K562 (cell line): ENCODE measurements at regions not wholly inside any gene's neighbourhood (a gene's known extent, or its start where the extent isn't known, plus 50 kb on each side); places are given as distances from the start of the nearest gene placed in this dataset.

Experiments used
- ADNP ChIP-seq: fragments of 200-800 bp; sonication (Bioruptor generic); IDR thresholded peaks from 2 replicates; pipeline ENCODE4 v1.6.1; 2016; ENCODE audit warnings: missing genetic modification characterization, missing compliant biosample characterization
- ARID1B ChIP-seq: fragments of 450-650 bp; IDR thresholded peaks from 2 replicates; pipeline ENCODE4 v1.6.1; 2016; ENCODE audit warnings: antibody characterized with exemption, mild to moderate bottlenecking, inconsistent platforms
- BCOR ChIP-seq: fragments of 450-650 bp; IDR thresholded peaks from 2 replicates; pipeline ENCODE4 v1.6.1; 2016
- CBFA2T2 ChIP-seq: fragments of 450-650 bp; conservative IDR thresholded peaks from 2 replicates; pipeline ENCODE4 v1.6.1; 2017; ENCODE audit warnings: mild to moderate bottlenecking
- CC2D1A ChIP-seq: fragments of 450-650 bp; IDR thresholded peaks from 2 replicates; pipeline ENCODE4 v1.6.1; 2017; ENCODE audit warnings: mild to moderate bottlenecking
- CHD4 ChIP-seq: fragments of 200-600 bp; sonication (generic); IDR thresholded peaks from 3 replicates; pipeline ENCODE4 v1.6.1; 2012; ENCODE audit warnings: low read depth, mild to moderate bottlenecking, mixed read lengths, low read length, inconsistent platforms; ENCODE audit not compliant: insufficient read depth, insufficient replicate concordance, poor library complexity, severe bottlenecking
- CREB1 ChIP-seq, 2 experiments: sonication (generic) in 1 of 2; formaldehyde crosslinking in 1 of 2; IDR thresholded peaks; 2 replicates each; pipeline versions ENCODE4 v1.6.1 to v1.8.0; 2012 to 2022; ENCODE audit warnings: inconsistent platforms in 1 of 2, mild to moderate bottlenecking in 1 of 2, missing genetic modification reagents in 1 of 2, moderate library complexity in 1 of 2
- DNMT1 ChIP-seq: fragments of 450-650 bp; IDR thresholded peaks from 2 replicates; pipeline ENCODE4 v1.6.1; 2016; ENCODE audit warnings: antibody characterized with exemption, mild to moderate bottlenecking
- ILF3 ChIP-seq: fragments of 450-650 bp; IDR thresholded peaks from 2 replicates; pipeline ENCODE4 v1.6.1; 2018; ENCODE audit warnings: antibody characterized with exemption, mild to moderate bottlenecking, moderate library complexity, borderline replicate concordance
- MCM7 ChIP-seq, 2 experiments: fragments of 450-650 bp; IDR thresholded peaks; 2 replicates each; pipeline ENCODE4 v1.6.1; 2016 to 2018
- POLR2AphosphoS2 ChIP-seq: IDR thresholded peaks from 2 replicates; pipeline ENCODE4 v1.6.1; 2012; ENCODE audit warnings: low read length, improper control_type of control experiment
- RBM15 ChIP-seq: fragments of 200-400 bp; formaldehyde crosslinking; IDR thresholded peaks from 2 replicates; pipeline ENCODE4 v1.6.1; 2018; ENCODE audit warnings: mild to moderate bottlenecking, low read length, moderate library complexity; ENCODE audit not compliant: insufficient read depth
- SRSF3 ChIP-seq: fragments of 200-400 bp; formaldehyde crosslinking; IDR thresholded peaks from 2 replicates; pipeline ENCODE4 v1.6.1; 2016; ENCODE audit warnings: mild to moderate bottlenecking, low read length, moderate library complexity; ENCODE audit not compliant: insufficient read depth
- XRCC3 ChIP-seq: fragments of 450-650 bp; IDR thresholded peaks from 2 replicates; pipeline ENCODE4 v1.6.1; 2017; ENCODE audit warnings: mild to moderate bottlenecking, moderate library complexity
- ZBED1 ChIP-seq: IDR thresholded peaks from 2 replicates; pipeline ENCODE4 v1.6.1; 2014
- ZNF24 ChIP-seq: fragments of 450-650 bp; IDR thresholded peaks from 2 replicates; pipeline ENCODE4 v1.6.1; 2016
- TF ChIP-seq, protein P1 (sequence below): fragments of 450-650 bp; formaldehyde crosslinking; IDR thresholded peaks from 2 replicates; pipeline ENCODE4 v1.4.0; 2020; ENCODE audit warnings: mild to moderate bottlenecking, mixed read lengths
- TF ChIP-seq, protein P2 (sequence below): fragments of 250-450 bp; sonication (Bioruptor Pico); IDR thresholded peaks from 2 replicates; pipeline ENCODE4 v1.5.0; 2020; ENCODE audit warnings: mild to moderate bottlenecking, borderline replicate concordance
- TF ChIP-seq, protein P3 (sequence below): fragments of 450-650 bp; formaldehyde crosslinking; IDR thresholded peaks from 2 replicates; pipeline ENCODE4 v1.4.0; 2020; ENCODE audit warnings: mild to moderate bottlenecking, moderate library complexity
- TF ChIP-seq, protein P4 (sequence below): fragments of 450-650 bp; formaldehyde crosslinking; IDR thresholded peaks from 2 replicates; pipeline ENCODE4 v1.4.0; 2022; ENCODE audit warnings: missing genetic modification characterization
- TF ChIP-seq, protein P5 (sequence below): sonication (generic); formaldehyde crosslinking; IDR thresholded peaks from 2 replicates; pipeline ENCODE4 v1.8.0; 2022; ENCODE audit warnings: mild to moderate bottlenecking, missing genetic modification reagents

DNA sequence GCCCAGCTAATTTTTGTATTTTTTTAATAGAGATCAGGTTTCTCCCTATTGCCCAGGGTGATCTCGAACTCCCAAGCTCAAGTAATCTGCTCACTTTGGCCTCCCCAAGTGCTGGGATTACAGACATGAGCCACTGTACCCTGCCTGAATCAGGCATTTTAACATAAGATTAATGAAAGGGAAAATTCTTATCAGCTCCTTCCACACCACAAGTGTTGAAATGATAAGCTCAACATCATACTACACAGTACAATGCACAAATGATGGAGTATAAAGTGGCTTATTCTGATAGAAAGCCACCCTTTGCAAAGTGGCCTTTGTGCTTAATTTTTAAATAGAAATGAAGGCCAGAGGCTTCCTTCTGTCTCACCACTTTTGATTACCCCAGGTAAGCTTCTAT lies 71.3 kb upstream of the MCHR2 start (continued):
- TF ChIP-seq CC2D1A (no peak), CBFA2T2 (0 out of 2 replicates have a peak, but pooled peaks have one; percentile 21), ZBED1 (no peak), XRCC3 (no peak), CREB1 (IDR thresholded peaks at IDR 0.05) (no peak), CREB1 (CRISPR knock-in tag; IDR thresholded peaks at IDR 0.05) (no peak), POLR2AphosphoS2 (no peak), CHD4 (no peak), ARID1B (peak; percentile 60), BCOR (no peak), RBM15 (no peak), MCM7 (IDR thresholded peaks at IDR 0.05) (no peak), SRSF3 (no peak), ADNP (no peak), ILF3 (no peak), ZNF24 (no peak), DNMT1 (no peak)
- TF ChIP-seq, protein P1, sequence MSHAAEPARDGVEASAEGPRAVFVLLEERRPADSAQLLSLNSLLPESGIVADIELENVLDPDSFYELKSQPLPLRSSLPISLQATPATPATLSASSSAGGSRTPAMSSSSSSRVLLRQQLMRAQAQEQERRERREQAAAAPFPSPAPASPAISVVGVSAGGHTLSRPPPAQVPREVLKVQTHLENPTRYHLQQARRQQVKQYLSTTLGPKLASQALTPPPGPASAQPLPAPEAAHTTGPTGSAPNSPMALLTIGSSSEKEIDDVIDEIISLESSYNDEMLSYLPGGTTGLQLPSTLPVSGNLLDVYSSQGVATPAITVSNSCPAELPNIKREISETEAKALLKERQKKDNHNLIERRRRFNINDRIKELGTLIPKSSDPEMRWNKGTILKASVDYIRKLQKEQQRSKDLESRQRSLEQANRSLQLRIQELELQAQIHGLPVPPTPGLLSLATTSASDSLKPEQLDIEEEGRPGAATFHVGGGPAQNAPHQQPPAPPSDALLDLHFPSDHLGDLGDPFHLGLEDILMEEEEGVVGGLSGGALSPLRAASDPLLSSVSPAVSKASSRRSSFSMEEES (CRISPR knock-in tag): no peak
- TF ChIP-seq, protein P2, sequence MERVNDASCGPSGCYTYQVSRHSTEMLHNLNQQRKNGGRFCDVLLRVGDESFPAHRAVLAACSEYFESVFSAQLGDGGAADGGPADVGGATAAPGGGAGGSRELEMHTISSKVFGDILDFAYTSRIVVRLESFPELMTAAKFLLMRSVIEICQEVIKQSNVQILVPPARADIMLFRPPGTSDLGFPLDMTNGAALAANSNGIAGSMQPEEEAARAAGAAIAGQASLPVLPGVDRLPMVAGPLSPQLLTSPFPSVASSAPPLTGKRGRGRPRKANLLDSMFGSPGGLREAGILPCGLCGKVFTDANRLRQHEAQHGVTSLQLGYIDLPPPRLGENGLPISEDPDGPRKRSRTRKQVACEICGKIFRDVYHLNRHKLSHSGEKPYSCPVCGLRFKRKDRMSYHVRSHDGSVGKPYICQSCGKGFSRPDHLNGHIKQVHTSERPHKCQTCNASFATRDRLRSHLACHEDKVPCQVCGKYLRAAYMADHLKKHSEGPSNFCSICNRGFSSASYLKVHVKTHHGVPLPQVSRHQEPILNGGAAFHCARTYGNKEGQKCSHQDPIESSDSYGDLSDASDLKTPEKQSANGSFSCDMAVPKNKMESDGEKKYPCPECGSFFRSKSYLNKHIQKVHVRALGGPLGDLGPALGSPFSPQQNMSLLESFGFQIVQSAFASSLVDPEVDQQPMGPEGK (CRISPR knock-in tag): no peak
- TF ChIP-seq, protein P3, sequence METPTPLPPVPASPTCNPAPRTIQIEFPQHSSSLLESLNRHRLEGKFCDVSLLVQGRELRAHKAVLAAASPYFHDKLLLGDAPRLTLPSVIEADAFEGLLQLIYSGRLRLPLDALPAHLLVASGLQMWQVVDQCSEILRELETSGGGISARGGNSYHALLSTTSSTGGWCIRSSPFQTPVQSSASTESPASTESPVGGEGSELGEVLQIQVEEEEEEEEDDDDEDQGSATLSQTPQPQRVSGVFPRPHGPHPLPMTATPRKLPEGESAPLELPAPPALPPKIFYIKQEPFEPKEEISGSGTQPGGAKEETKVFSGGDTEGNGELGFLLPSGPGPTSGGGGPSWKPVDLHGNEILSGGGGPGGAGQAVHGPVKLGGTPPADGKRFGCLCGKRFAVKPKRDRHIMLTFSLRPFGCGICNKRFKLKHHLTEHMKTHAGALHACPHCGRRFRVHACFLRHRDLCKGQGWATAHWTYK (CRISPR knock-in tag): no peak
- TF ChIP-seq, protein P4, sequence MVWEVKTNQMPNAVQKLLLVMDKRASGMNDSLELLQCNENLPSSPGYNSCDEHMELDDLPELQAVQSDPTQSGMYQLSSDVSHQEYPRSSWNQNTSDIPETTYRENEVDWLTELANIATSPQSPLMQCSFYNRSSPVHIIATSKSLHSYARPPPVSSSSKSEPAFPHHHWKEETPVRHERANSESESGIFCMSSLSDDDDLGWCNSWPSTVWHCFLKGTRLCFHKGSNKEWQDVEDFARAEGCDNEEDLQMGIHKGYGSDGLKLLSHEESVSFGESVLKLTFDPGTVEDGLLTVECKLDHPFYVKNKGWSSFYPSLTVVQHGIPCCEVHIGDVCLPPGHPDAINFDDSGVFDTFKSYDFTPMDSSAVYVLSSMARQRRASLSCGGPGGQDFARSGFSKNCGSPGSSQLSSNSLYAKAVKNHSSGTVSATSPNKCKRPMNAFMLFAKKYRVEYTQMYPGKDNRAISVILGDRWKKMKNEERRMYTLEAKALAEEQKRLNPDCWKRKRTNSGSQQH (CRISPR knock-in tag): no peak
- TF ChIP-seq, protein P5, sequence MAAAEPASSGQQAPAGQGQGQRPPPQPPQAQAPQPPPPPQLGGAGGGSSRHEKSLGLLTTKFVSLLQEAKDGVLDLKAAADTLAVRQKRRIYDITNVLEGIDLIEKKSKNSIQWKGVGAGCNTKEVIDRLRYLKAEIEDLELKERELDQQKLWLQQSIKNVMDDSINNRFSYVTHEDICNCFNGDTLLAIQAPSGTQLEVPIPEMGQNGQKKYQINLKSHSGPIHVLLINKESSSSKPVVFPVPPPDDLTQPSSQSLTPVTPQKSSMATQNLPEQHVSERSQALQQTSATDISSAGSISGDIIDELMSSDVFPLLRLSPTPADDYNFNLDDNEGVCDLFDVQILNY: no peak
